PC-9 (cell line): ENCODE measurements at regions not wholly inside any gene's neighbourhood (a gene's known extent, or its start where the extent isn't known, plus 50 kb on each side); places are given as distances from the start of the nearest gene placed in this dataset.

Source experiments
- BruUV-seq: library from RNA; stranded (reverse); fragments of 400-500 nt; replicated peaks from 2 replicates; lab custom pipeline; 2021; lab: Mats Ljungman, UMichigan
- CTCF ChIA-PET: fragments of 300-600 bp; sonication (Branson Sonifier 250); formaldehyde crosslinking; loops from one replicate; lab custom pipeline; 2022; ENCODE audit warnings: antibody characterized with exemption; lab: Charles Lee
- POLR2A ChIA-PET: fragments of 300-600 bp; sonication (Branson Sonifier 250); formaldehyde crosslinking; loops from one replicate; lab custom pipeline; 2022; ENCODE audit warnings: antibody characterized with exemption; ENCODE audit not compliant: unreplicated experiment; lab: Charles Lee
- DNase-seq, 2 experiments: peaks; one replicate each; pipeline versions ENCODE4 v3.0.0 to v3.0.0-alpha.2; 2015 to 2022; ENCODE audit warnings: mixed read lengths in 1 of 2
- H2AFZ ChIP-seq: fragments of 200-600 bp; sonication (generic); 2 replicates; pipeline ENCODE4 v1.8.1; 2017; ENCODE audit warnings: antibody characterized with exemption
- H3F3A ChIP-seq: fragments of 200-600 bp; sonication (generic); 2 replicates; pipeline ENCODE4 v1.8.1; 2017; ENCODE audit warnings: antibody characterized with exemption, mild to moderate bottlenecking, low read depth; ENCODE audit not compliant: insufficient read depth
- H3K27ac ChIP-seq: fragments of 200-600 bp; sonication (generic); 2 replicates; pipeline ENCODE4 v1.6.1; 2016; ENCODE audit warnings: mixed run types
- H3K27me3 ChIP-seq: fragments of 200-600 bp; sonication (generic); 2 replicates; pipeline ENCODE4 v1.6.1; 2016; ENCODE audit warnings: low read depth, mixed run types; ENCODE audit not compliant: insufficient read depth
- H3K36me3 ChIP-seq: fragments of 200-600 bp; sonication (generic); 2 replicates; pipeline ENCODE4 v1.6.1; 2016; ENCODE audit warnings: low read depth, mixed run types
- H3K4me1 ChIP-seq: fragments of 200-600 bp; sonication (generic); replicated peaks from 2 replicates; pipeline ENCODE4 v1.6.1; 2016; ENCODE audit warnings: mixed run types; ENCODE audit not compliant: insufficient read depth
- H3K4me2 ChIP-seq: fragments of 200-600 bp; sonication (generic); 2 replicates; pipeline ENCODE4 v1.6.1; 2017; ENCODE audit warnings: mixed run types
- H3K4me3 ChIP-seq: fragments of 200-600 bp; sonication (generic); 2 replicates; pipeline ENCODE4 v1.6.1; 2016; ENCODE audit warnings: mixed run types
- H3K79me2 ChIP-seq: fragments of 200-600 bp; sonication (generic); 2 replicates; pipeline ENCODE4 v1.6.1; 2017; ENCODE audit warnings: low read depth, mixed run types
- H3K9me2 ChIP-seq: fragments of 200-600 bp; sonication (generic); 2 replicates; pipeline ENCODE4 v1.8.1; 2017; ENCODE audit warnings: mild to moderate bottlenecking; ENCODE audit not compliant: insufficient read depth
- H3K9me3 ChIP-seq: fragments of 200-600 bp; sonication (generic); 2 replicates; pipeline ENCODE4 v1.8.1; 2016; ENCODE audit warnings: low read depth; ENCODE audit not compliant: insufficient read depth
- H4K20me1 ChIP-seq: fragments of 200-600 bp; sonication (generic); 2 replicates; pipeline ENCODE4 v1.8.1; 2017; ENCODE audit not compliant: insufficient read depth
- CTCF ChIP-seq: fragments of 200-600 bp; sonication (generic); conservative IDR thresholded peaks from 2 replicates; pipeline ENCODE4 v1.6.1; 2017; ENCODE audit warnings: mixed run types, antibody characterized with exemption, mild to moderate bottlenecking, moderate library complexity
- EZH2 ChIP-seq: fragments of 200-600 bp; sonication (generic); IDR thresholded peaks from 2 replicates; pipeline ENCODE4 v1.8.0; 2017; ENCODE audit warnings: antibody characterized with exemption, low read depth
- intact Hi-C: fragments of 100-400 bp; cut with micrococcal nuclease; formaldehyde crosslinking; loops from one replicate; pipeline ENCODE4 v1.10.0; 2022; ENCODE audit not compliant: unreplicated experiment

GRCh38 chr13:74570834-74571233 is 436.6 kb upstream of the KLF12 start:
- no peak for TF ChIP-seq EZH2
- no peak for TF ChIP-seq CTCF
- no peaks in the 10 kb centered on the region for H3K9me3 ChIP-seq
- no peaks in the 10 kb centered on the region for H3F3A ChIP-seq
- H3K27ac ChIP-seq = no peak overlapping the region
- no peak for DNase-seq
- ChIA-PET POLR2A (no interaction called here), CTCF (no interaction called here)
- H3K4me3 ChIP-seq = no peak overlapping the region
- no peak overlapping the region for H2AFZ ChIP-seq
- no peaks in the 10 kb centered on the region for H3K36me3 ChIP-seq
- H3K4me2 ChIP-seq = no peak overlapping the region
- no TSS peak for BruUV-seq
- peaks cover 3% of the 10 kb centered on the region; the same call in 1 of the 2 replicates for H3K27me3 ChIP-seq
- no peaks in the 10 kb centered on the region for H3K4me1 ChIP-seq
- H4K20me1 ChIP-seq = no peaks in the 10 kb centered on the region
- no peaks in the 10 kb centered on the region for H3K79me2 ChIP-seq
- intact Hi-C loops = no loop called here
- H3K9me2 ChIP-seq = no peaks in the 10 kb centered on the region

- Histone ChIP-seq H3K27me3 (no peaks in the 10 kb centered on the region), H3K4me3 (no peak overlapping the region), H3K9me3 (no peaks in the 10 kb centered on the region), H3K9me2 (no peaks in the 10 kb centered on the region), H3K4me1 (no peaks in the 10 kb centered on the region), H4K20me1 (no peaks in the 10 kb centered on the region), H3K4me2 (no peak overlapping the region), H3K36me3 (no peaks in the 10 kb centered on the region), H3K27ac (no peak overlapping the region), H3F3A (no peaks in the 10 kb centered on the region), H3K79me2 (no peaks in the 10 kb centered on the region), H2AFZ (no peak overlapping the region)
- intact Hi-C loops = no loop called here
- POLR2A ChIA-PET = no interaction called here
- BruUV-seq = no TSS peak
- CTCF ChIA-PET = no interaction called here
- DNase-seq = no peak
- TF ChIP-seq CTCF (no peak), EZH2 (no peak)
Measured at GRCh38 chr13:74570046-74570445, 435.8 kb upstream of the KLF12 start.

GRCh38 chr13:74569251-74569650 is 435.0 kb upstream of the KLF12 start:
- Histone ChIP-seq H3K4me2 (no peak overlapping the region), H3F3A (no peaks in the 10 kb centered on the region), H3K27ac (no peak overlapping the region), H3K27me3 (no peaks in the 10 kb centered on the region), H3K36me3 (no peaks in the 10 kb centered on the region), H3K9me2 (no peaks in the 10 kb centered on the region), H3K9me3 (no peaks in the 10 kb centered on the region), H3K4me3 (no peak overlapping the region), H3K4me1 (no peaks in the 10 kb centered on the region), H2AFZ (no peak overlapping the region), H4K20me1 (no peaks in the 10 kb centered on the region), H3K79me2 (no peaks in the 10 kb centered on the region)
- no peak for DNase-seq
- ChIA-PET POLR2A (no interaction called here), CTCF (interaction anchor here (0.6 kb wide), 1 partner anchor 279 kb away, joined by 3 read pairs; no protein-coding TSS in a partner anchor)
- intact Hi-C loops = no loop called here
- BruUV-seq = no TSS peak
- TF ChIP-seq EZH2 = no peak

- CTCF ChIA-PET = no interaction called here
- intact Hi-C loops = no loop called here
- H3K36me3 ChIP-seq = no peaks in the 10 kb centered on the region
- no peaks in the 10 kb centered on the region for H3K9me2 ChIP-seq
- H3K79me2 ChIP-seq = no peaks in the 10 kb centered on the region
- no peak for TF ChIP-seq EZH2
- TF ChIP-seq CTCF = no peak
- DNase-seq = no peak
- H3K4me2 ChIP-seq = no peak overlapping the region
- no peaks in the 10 kb centered on the region for H3K9me3 ChIP-seq
- POLR2A ChIA-PET = no interaction called here
- BruUV-seq = no TSS peak
- H3K27ac ChIP-seq = no peak overlapping the region
- H3K27me3 ChIP-seq = no peaks in the 10 kb centered on the region
- no peaks in the 10 kb centered on the region for H4K20me1 ChIP-seq
- H3F3A ChIP-seq = no peaks in the 10 kb centered on the region
- H3K4me3 ChIP-seq = no peak overlapping the region
- H3K4me1 ChIP-seq = no peaks in the 10 kb centered on the region
- H2AFZ ChIP-seq = no peak overlapping the region
Measured at GRCh38 chr13:74567485-74567884, 433.3 kb upstream of the KLF12 start.
